ENCODE measurements at regions not wholly inside any gene's neighbourhood (a gene's known extent, or its start where the extent isn't known, plus 50 kb on each side); places are given as distances from the start of the nearest gene placed in this dataset.

DNA sequence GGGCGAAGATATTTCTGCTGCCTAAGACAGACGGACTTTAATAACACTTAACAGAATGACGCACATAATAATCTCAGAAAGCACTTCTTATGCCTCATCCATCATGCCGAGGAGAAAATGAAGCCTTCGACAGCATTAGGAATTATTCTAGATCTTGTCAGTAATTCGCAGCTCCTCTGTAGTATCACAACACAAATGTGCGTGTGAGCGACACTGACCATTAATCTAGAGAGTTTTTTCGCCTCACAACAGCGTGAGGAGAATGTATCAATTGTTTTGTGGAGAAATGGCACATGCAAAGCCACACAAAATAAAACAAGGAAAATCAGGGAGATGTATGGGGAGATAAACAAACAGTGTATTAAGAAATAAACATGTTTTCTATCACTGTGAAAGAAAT lies 410.2 kb upstream of the PSMD7 start:
- TF ChIP-seq, protein P1, sequence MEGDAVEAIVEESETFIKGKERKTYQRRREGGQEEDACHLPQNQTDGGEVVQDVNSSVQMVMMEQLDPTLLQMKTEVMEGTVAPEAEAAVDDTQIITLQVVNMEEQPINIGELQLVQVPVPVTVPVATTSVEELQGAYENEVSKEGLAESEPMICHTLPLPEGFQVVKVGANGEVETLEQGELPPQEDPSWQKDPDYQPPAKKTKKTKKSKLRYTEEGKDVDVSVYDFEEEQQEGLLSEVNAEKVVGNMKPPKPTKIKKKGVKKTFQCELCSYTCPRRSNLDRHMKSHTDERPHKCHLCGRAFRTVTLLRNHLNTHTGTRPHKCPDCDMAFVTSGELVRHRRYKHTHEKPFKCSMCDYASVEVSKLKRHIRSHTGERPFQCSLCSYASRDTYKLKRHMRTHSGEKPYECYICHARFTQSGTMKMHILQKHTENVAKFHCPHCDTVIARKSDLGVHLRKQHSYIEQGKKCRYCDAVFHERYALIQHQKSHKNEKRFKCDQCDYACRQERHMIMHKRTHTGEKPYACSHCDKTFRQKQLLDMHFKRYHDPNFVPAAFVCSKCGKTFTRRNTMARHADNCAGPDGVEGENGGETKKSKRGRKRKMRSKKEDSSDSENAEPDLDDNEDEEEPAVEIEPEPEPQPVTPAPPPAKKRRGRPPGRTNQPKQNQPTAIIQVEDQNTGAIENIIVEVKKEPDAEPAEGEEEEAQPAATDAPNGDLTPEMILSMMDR (optimal IDR thresholded peaks at IDR 0.05 in 1 of 3, IDR thresholded peaks at IDR 0.05 in 1 of 3, conservative IDR thresholded peaks at IDR 0.05 in 1 of 3; ENCODE audit: extremely low read depth in 1 of 3, insufficient read depth in 2 of 3, low read length in 3 of 3) = no peak
- no peak for TF ChIP-seq EZH2 (IDR thresholded peaks at IDR 0.05; ENCODE audit: low read length)

Data from keratinocyte (primary cell).